HL-60 (cell line): ENCODE measurements at regions not wholly inside any gene's neighbourhood (a gene's known extent, or its start where the extent isn't known, plus 50 kb on each side); places are given as distances from the start of the nearest gene placed in this dataset.

Source experiments
- DNase-seq, 2 experiments: peaks; one replicate each; pipeline ENCODE4 v3.0.0-alpha.2; 2010 to 2020; ENCODE audit warnings: low read depth in 1 of 2, low spot score in 1 of 2
- H3K27ac ChIP-seq: fragments of 250-450 bp; sonication (Bioruptor Pico); replicated peaks from 2 replicates; pipeline ENCODE4 v1.5.1; 2020; ENCODE audit warnings: mild to moderate bottlenecking, moderate library complexity
- H3K27me3 ChIP-seq: fragments of 250-450 bp; sonication (Bioruptor Pico); 2 replicates; pipeline ENCODE4 v1.5.1; 2021; ENCODE audit warnings: mild to moderate bottlenecking, moderate library complexity; ENCODE audit not compliant: insufficient read depth, poor library complexity, severe bottlenecking
- H3K4me3 ChIP-seq: replicated peaks from 2 replicates; pipeline ENCODE4 v1.5.1; 2011; ENCODE audit warnings: mild to moderate bottlenecking, control low read depth, low read length; ENCODE audit not compliant: insufficient read depth
- GABPA ChIP-seq: IDR thresholded peaks from 2 replicates; pipeline ENCODE4 v1.6.1; 2012; ENCODE audit warnings: low read depth
- POLR2AphosphoS5 ChIP-seq: IDR thresholded peaks from 2 replicates; pipeline ENCODE4 v1.6.1; 2012; ENCODE audit warnings: low read depth
- SPI1 ChIP-seq: IDR thresholded peaks from 2 replicates; pipeline ENCODE4 v1.6.1; 2012; ENCODE audit warnings: low read depth, mild to moderate bottlenecking, borderline replicate concordance
- TF ChIP-seq, protein P1 (sequence below): IDR thresholded peaks from one replicate; pipeline ENCODE4 v1.5.1; 2011; ENCODE audit warnings: low read length, control low read depth, inconsistent platforms; ENCODE audit not compliant: insufficient read depth
- TF ChIP-seq, protein P2 (sequence below): IDR thresholded peaks from 2 replicates; pipeline ENCODE4 v1.6.1; 2012; ENCODE audit warnings: low read depth; ENCODE audit not compliant: insufficient replicate concordance

DNA sequence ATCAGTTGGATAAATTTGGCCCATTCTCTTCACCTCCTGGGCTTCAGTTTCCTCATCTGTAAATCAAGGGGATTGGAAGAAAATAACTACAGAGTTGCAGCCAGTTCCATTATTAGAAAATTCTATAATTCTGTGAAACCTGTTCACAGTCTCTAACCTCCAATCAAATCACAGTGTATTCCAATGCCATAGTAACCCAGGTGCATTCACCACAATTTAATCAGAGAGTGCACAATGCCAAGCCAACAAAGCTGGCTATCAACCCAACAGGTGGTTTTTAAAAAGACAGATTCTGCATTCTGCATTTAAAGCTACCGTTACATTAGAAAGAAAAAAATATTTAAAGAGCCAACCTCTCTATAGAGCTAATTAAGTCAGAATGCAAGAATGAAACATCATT, 308.6 kb downstream of the RNF144A start:
- peaks cover 14% of the 10 kb centered on the region for H3K27me3 ChIP-seq
- DNase-seq: no peak
- no peak overlapping the region for H3K4me3 ChIP-seq
- H3K27ac ChIP-seq: no peak overlapping the region
- no peak for TF ChIP-seq GABPA
- TF ChIP-seq, protein P1, sequence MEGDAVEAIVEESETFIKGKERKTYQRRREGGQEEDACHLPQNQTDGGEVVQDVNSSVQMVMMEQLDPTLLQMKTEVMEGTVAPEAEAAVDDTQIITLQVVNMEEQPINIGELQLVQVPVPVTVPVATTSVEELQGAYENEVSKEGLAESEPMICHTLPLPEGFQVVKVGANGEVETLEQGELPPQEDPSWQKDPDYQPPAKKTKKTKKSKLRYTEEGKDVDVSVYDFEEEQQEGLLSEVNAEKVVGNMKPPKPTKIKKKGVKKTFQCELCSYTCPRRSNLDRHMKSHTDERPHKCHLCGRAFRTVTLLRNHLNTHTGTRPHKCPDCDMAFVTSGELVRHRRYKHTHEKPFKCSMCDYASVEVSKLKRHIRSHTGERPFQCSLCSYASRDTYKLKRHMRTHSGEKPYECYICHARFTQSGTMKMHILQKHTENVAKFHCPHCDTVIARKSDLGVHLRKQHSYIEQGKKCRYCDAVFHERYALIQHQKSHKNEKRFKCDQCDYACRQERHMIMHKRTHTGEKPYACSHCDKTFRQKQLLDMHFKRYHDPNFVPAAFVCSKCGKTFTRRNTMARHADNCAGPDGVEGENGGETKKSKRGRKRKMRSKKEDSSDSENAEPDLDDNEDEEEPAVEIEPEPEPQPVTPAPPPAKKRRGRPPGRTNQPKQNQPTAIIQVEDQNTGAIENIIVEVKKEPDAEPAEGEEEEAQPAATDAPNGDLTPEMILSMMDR: no peak

DNA sequence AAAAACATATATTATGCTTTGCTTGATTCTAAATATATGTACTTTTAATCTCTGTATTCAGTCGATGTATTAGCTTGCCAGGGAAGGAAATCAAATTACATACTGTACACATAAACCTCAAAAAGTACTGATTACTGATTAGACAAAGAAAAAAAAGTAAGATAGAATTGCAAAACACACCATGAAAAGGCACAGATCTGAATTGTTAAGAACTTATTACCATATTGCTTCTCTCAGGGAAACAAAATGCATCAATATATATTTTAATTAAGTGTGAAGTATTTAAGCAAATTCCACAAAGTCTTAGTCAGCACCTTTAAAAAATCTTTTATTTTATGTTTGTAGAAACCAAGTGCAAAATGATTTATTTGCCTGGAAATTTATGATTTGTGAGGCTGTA, 309.3 kb downstream of the RNF144A start:
- peaks cover 14% of the 10 kb centered on the region for H3K27me3 ChIP-seq
- TF ChIP-seq, protein P2, sequence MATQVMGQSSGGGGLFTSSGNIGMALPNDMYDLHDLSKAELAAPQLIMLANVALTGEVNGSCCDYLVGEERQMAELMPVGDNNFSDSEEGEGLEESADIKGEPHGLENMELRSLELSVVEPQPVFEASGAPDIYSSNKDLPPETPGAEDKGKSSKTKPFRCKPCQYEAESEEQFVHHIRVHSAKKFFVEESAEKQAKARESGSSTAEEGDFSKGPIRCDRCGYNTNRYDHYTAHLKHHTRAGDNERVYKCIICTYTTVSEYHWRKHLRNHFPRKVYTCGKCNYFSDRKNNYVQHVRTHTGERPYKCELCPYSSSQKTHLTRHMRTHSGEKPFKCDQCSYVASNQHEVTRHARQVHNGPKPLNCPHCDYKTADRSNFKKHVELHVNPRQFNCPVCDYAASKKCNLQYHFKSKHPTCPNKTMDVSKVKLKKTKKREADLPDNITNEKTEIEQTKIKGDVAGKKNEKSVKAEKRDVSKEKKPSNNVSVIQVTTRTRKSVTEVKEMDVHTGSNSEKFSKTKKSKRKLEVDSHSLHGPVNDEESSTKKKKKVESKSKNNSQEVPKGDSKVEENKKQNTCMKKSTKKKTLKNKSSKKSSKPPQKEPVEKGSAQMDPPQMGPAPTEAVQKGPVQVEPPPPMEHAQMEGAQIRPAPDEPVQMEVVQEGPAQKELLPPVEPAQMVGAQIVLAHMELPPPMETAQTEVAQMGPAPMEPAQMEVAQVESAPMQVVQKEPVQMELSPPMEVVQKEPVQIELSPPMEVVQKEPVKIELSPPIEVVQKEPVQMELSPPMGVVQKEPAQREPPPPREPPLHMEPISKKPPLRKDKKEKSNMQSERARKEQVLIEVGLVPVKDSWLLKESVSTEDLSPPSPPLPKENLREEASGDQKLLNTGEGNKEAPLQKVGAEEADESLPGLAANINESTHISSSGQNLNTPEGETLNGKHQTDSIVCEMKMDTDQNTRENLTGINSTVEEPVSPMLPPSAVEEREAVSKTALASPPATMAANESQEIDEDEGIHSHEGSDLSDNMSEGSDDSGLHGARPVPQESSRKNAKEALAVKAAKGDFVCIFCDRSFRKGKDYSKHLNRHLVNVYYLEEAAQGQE: no peak
- no peak for TF ChIP-seq GABPA
- TF ChIP-seq SPI1: no peak
- TF ChIP-seq, protein P1: no peak
- no peak for TF ChIP-seq POLR2AphosphoS5
- H3K4me3 ChIP-seq: no peak overlapping the region
- H3K27ac ChIP-seq: no peak overlapping the region
- no peak for DNase-seq

DNA sequence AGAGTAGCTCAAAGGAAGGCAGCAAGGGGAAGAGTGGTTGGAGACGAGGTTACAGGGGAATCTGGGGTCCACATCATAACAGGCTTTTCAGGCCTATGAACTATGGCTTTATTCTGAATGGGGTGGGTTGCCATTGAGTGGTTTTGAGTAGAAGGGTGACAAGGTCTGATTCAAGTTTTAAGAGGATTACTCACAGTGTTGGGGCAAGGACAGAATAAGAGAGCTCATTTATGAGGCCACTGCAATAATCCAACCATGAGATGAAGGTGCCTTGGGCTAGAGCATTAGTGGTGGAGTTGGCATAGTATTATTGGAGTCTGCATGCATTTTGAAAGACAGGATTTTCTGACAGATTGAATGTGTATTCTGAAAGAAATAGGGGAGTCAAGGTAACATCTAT, 315.9 kb downstream of the RNF144A start:
- H3K4me3 ChIP-seq: no peak overlapping the region
- no peak for DNase-seq
- no peak for TF ChIP-seq SPI1
- TF ChIP-seq, protein P1: no peak
- TF ChIP-seq, protein P2: no peak
- TF ChIP-seq POLR2AphosphoS5: no peak
- no peak for TF ChIP-seq GABPA
- H3K27ac ChIP-seq: no peak overlapping the region
- H3K27me3 ChIP-seq: no peaks in the 10 kb centered on the region

DNA sequence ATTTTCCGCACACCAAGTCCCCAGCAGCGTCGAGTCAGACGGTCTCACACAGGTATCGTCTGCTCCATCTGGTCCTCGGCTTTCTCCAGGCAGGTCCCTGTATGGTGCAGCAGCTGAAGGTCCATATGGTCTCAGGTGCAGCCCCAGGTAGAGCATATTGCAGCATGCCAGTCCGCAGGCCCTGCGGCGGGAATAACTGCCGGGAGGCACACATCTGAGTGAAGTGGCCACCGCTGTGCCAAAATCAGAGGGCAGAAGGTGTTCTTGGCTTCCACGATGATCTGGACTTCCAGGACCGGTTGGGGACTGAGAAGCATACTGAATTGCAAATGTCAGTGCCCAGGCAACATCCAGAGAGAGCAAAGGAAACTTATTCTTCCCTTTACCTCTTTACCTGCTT, 320.3 kb downstream of the RNF144A start:
- no peak overlapping the region for H3K4me3 ChIP-seq
- no peak for DNase-seq
- no peaks in the 10 kb centered on the region for H3K27me3 ChIP-seq
- no peak overlapping the region for H3K27ac ChIP-seq
- TF ChIP-seq GABPA: no peak
